Retina (tissue), 1 donor: ENCODE measurements at regions not wholly inside any gene's neighbourhood (a gene's known extent, or its start where the extent isn't known, plus 50 kb on each side); places are given as distances from the start of the nearest gene placed in this dataset.
A peak's percentile ranks its signal among the peaks of the same experiment; 100 is the strongest.

Experiments used
- DNase-seq: peaks from one replicate; pipeline ENCODE4 v3.0.0-alpha.2; 2016

DNA sequence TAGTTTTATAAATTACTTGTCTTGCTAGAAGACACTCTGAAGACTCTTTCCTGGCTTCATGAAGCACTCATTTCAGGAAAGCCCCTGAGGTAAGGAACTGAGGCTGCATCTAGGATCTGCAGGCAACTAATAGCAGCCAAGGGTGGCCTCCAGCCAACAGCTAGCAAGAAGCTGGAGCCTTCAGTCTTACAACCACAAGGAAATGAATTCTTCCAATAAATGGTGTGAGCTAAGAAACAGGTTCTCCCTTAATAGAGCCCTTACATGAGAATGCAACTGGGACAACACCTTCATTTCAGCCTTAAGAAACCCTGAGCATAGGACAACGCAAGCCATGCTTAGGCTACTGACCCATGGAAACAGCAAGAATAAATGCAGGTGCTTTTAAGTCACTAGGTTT, 254.6 kb upstream of the RBBP8 start:
- no peak for DNase-seq

DNA sequence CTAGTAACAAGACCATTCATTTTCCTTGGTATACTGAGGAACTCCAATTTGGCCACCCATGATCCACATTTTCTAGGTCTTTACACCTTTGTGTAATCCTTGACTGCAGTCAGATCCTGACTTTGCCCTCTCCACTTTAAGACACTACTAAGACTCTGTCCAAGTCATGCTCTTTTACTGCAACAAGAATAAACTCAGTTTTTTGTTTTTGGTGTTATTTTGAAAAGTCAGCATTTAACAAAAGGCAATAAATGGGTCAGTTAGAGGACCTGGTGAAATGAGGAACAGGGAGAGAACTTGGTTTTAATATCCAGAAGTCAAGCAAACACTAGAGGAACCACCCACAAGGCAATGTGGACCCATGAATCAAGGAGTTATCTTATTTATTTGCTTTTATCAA, 252.2 kb upstream of the RBBP8 start:
- DNase-seq: no peak

DNA sequence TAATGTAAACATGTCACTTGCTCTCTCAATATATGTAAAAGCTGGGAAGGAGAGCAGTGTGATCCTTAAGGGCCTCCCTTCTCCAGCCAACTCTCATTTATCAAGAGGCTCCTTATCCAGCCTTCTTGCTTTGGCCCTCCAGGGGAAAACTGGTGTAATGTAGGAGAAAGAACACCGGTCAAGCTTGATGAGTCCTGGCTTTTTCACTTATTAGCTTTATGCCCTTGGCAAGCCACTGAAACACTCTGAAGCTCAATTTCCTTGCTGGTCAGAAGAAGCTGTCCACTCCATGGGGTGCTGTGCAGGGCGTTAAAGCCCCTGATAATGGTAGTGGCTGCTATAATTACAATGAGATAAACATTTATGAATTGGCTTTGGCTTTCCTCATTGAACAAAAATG, 251.2 kb upstream of the RBBP8 start:
- no peak for DNase-seq

DNA sequence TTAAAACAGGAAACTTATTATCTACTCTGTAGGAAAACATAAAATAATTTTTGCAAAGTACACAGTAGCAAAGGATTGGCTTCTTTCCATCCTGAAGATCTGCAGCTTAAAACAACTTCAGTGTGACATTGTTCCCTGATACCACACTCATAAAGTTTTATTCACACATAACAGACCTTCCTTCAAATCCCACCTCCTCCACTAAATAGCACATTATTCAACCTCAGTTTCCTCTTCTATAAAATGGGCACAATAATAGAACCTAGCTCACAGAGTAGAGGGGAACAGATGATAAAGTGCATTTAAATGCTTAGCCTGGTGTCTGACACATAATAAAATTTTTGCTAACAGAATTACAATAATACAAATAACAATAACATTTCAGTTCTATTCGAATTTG, 250.4 kb upstream of the RBBP8 start:
- DNase-seq: no peak

DNA sequence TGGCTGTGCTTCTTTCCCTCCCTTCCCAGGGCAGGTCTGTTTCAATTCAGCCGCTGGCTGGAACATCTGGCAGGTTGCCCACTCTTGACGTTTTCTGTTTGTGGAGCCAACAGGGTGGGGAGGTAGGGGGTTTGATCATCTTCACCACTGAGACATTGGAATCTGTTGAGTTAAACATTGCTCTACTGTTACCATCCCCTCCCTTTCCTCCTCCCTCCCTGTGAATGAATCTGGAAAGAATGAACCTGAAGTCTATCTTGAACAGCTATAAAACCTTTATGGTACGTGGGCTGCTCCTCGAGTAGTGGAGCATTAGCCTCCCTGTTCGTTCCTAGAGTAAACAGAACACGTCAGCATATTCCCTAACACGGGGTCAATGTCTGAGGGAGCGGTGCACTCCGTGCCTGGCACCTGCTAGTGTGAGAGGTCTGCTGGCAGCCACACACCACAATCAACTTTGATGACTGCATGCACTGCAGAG, 249.9 kb upstream of the RBBP8 start:
- no peak for DNase-seq

DNA sequence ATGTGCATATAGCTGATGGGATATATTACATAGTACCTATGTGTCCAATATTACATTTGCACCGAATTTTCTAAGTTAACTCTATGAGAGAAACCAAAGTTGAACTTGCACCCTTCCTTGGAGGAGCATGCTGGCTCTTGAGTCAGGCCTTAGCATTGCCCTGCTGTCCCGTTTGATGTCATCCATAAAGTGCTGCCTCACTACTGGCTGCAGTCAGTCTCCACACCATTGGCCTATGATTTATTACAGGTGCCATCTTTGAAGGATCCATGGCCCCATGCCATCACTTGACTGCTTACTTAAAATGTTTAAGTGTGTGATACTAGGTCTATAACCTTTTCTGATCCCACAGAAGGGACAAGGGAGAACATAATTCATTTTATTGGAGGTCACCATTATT, 249.3 kb upstream of the RBBP8 start:
- no peak for DNase-seq

DNA sequence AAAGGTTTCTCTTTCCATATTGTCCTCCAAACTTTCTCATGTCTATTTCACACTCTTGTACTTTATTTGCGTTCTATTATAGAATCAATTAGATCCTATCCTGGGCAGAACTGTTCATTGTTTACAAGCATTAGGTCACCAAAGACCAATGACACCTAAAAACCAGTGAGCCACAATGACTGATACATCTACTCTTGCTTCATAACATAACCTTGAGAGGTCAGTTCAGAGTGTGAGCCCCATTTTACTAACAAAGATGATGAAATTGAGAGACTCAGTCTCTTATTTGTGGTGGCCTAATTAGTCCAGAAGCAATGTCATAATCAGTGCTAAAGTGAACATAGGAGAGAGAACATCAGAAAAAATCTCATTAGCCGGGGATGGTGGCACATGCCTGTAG, 248.9 kb upstream of the RBBP8 start:
- DNase-seq: no peak

DNA sequence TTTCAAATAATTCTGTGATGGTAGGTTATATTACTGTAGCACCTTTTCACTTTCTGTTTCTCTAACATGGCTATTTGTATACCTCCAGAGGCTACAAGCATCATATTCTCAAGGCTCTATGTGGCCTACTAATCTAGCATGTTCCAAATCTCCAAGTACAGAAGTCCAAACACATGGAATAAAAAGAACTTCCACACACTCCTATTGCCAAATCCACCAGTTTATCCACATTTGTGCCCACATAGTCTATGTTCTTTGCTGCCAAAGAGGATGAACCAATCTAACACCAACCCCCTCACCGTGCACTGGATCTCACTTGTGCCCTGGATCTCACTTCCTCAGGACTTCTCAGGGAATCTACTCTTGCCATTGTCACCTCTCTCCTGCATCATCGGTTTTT, 247.3 kb upstream of the RBBP8 start:
- no peak for DNase-seq

DNA sequence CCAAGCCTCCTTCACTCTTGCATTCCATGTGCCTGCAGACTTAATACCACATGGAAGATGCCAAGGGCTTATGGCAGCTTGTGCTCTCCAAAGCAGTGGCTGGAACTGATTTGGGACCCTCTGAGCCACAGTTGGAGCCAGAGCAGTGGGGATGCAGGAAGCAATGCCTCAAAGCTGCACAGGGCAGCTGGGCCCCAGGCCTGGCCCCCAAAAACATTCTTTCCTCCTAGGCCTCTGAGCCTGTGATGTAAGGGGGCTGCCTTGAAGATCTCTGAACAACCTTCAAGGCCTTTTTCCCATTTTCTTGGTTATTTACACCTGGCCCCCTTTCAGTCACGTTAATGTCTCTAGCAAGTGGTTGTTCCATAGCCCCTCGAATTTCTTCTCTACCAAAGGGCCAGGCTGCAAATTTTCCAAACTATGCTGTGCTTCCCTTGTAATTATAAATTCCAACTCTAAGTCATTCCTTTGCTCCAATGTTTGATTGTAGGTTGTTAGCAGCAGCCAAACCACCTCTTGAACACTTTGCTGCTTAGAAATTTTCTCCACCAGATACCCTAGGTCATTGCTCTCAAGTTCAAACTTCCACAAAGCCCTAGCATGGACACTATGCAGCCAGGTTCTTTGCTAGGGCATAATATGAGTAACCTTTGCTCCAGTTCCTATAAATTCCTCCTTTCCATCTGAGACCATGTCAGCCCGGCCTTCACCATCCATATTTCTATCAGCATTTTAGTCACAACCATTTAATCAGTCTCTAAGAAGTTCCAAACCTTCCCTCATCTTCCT, 245.0 kb upstream of the RBBP8 start:
- no peak for DNase-seq

DNA sequence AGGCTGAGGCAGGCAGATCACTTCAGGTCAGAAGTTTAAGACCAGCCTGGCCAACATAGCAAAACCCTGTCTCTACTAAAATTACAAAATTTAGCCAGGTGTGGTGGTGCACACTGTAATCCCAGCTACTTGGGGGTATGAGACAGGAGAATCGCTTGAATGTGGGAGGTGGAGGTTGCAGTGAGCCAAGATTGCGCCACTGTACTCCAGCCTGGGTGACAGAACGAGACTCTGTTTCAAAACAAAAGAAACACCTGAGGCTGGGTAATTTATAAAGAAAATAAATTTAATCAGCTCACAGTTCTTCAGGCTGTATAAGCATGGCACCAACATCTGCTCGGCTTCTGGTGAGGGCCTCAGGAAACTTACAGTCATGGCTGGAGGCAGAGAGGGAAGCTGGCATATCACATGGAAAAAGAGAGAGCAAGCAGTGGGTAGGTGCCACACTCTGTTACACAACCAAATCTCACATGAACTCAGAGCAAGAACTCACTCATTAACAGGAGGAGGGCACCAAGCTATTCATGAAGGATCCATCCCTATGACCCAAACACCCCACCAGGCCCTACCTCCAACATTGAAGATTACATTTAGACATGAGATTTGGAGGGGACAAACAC, 244.1 kb upstream of the RBBP8 start:
- no peak for DNase-seq

DNA sequence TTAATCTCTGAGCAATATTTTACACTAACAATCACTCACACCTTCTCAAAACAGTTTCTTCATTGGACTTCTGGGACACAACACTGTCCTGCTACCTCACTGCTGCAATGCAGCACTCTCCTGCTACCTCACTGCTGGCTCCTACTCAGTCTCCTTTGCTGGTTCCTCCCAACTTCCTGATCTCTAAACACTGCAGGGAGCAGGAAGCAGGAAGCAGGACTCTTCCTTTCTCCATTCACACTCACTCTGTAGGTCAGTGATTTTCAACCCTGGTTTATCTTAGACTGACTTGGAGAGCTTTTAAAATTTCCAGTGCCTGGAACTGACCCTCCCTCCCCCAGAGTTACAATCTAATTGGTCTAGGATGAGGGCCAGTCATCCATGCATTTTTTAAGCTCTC, 243.4 kb upstream of the RBBP8 start:
- DNase-seq: no peak

DNA sequence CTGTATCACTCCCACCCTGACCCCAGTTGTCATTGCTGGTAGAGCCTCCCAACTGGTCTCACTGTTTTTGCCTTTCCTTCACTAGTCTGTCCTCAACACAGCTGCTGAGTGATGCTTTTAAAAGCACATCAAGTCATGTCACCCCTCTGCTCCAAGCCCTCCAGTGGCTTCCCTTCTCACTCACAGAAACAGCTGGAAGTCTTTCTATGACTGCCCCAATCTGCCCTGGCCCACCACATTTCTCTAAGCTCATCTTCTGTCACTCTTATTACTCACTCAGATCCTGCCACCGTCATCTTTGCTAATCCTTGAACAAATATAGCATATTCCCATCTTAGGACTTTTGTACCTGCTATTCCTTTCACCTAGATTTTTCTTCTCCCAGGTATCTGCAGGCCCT, 242.6 kb upstream of the RBBP8 start:
- DNase-seq: no peak

DNA sequence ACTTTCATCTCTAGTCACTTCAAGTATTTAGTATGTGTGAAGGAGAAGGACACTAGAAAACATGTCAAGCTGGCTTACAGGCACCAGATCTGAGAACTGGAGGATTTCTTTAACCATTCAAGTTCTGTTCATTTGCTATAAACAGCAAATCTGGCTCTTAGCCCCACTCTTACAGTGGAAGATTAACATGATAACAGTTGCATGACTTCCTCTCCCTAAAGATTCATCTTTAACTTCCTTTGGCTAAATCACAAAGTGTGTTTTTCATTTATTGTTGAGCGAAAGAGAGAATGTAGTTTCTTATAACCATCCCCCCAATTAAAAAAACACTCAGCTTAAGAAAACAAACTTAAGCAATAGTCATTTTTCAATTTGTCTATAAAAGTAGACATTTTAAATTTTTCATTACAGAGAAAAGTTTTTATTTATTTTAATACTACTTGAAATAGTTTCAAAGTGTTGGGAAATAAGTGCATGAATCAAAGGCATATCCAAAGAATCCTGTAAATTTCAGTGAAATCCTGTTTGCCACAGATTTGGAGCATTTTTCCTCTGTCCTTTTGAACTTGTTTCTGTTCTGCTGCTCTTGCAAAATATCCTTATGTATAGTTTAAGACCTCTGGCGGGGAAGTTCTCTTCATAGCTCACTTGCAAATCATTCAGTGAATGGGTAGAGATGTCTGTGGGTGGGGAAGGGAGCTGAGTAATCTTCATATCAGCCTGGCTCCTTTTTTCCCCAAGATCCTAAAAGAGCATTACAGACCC, 241.0 kb upstream of the RBBP8 start:
- DNase-seq: no peak

DNA sequence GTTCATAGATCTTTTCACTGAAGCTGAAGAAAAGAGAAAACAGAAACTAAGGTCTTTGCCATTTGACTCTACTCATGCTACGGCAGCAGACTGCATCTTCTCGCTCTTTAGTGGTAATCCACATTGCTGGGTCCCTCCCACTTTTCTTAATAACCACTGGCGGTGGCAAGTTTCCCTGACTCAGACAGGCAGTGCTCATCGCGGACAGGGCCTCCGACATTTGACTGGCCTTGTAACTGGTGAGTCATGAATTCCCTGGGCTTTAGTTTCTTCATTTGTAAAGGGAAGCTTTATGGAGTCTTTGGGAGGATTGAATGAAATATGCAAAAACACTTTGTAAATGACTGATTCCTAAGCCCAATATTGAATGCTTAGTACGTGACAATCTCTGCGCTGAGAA, 238.2 kb upstream of the RBBP8 start:
- no peak for DNase-seq

DNA sequence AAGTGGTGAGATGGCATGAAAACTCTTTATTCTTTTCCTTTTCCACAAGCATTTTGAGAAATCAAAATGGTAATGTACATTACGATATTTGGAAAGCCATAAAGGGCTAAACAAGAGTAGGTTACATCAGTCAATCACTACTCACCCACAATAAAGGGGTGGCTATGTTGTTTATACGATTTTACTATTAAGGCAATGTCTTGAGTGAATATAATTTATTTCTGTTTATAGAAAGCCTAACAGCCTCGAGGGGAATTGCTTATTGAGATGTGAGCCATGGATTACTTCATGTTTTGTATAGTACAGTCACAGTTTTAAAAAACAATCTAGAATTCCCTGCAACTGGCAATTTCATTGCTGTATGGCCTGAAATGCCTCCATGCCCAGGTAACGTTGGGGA, 237.5 kb upstream of the RBBP8 start:
- no peak for DNase-seq

DNA sequence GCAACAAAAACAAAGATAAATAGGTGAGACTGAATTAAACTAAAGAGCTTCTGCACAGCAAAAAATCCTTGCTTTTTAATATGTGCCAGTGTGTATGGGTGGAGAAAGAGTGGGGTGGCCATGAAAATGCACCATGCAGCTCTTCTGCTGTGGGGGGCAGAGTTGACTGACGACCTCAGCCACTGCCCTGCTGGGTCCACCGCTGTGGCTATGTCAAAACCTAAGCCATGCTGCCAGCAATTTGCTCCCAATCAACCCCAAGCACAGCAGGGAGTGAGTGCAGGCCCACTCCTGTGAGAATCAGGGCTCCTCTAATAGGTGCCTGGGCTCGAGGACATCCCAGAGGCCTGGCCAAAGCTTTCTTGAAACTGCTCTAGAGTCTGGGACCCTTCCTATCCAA, 235.6 kb upstream of the RBBP8 start:
- no peak for DNase-seq

DNA sequence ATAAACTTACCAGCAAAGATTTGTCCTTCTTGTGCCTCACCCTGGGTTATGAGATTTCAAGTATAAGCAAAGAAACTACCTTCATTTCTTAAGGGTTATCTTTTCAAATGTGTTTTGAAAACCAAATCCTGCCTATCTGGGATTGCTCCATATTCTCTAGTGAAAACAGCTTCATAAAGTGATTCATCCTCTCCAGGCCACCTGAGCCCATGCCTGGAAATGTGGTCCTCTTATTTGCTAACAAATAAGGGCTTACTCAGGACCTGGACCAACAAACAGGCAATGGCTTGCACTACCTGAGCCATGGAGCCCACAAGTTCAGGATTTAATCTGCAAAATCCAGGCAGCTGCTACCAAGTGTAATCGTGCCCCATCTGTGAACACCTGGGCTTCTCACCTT, 234.4 kb upstream of the RBBP8 start:
- no peak for DNase-seq

DNA sequence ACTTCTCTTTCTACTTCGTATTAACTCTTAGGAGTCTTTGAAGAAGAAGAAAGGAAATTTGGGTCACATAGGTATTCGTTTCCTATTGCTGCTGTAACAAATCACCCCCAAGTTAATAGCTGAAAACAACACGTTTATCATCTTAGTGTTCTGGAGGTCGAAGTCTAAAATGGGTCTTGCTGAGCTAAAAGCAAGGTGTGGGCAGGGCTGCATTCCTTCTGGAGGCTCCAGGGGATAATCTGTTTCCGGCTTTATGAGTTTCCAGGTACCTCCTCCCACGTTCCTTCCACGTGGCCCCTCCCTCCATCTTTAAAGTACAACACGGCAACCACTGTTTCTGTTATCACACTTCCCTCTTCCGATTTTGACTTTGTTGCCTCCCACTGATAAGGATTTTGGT, 233.5 kb upstream of the RBBP8 start:
- no peak for DNase-seq

DNA sequence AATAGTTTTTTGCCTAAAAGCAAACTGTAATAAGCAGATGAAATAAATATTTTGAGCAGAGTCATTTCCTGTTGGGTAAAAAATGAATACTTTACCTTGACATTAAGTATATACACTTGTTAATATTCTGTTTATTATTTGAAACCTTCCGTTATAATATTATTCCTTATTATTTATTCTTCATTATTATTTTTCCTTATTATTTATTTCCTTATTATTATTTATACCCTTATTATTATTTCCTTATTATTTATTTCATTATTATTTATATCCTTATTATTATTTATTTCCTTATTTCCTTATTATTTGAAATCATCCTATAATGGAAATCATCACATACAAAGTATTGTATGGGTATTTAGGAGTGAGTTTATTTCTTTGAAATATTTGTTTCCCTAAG, 232.2 kb upstream of the RBBP8 start:
- DNase-seq: no peak

DNA sequence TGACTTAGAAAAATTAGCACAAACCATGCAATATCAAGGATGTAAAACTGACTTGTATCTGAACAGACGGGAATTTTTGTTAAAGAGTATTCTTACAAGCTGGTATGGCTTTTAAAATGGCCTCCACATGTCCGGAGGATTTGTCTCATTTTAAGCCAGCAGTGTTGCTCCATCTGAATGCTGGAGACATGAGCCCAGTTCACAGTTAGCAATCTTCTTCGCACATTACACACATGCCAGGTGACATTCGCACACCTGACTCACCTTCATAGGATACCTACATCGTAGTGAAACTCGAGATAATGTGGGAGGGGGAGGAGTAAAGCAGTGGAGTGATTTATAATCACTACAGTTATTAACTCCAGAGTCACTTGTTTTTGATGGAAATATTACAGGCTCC, 231.8 kb upstream of the RBBP8 start:
- no peak for DNase-seq

DNA sequence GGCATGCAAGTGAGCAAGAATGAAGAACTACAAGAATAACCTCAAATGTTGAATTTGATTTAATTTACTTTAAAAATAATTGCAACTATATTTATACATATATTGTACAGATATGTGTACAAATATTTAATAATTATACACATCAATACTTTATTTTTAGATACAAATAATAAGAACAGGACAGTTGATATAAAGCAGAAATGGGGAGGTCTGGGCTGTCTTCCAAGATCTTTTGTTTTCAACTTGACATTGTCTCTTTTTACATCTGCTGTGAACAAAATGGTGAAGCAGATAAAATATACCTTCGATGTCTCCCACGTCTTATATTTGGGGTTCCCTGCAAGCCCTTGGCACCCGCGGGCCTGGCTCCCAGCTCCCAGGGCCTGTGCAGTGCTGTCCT, 231.3 kb upstream of the RBBP8 start:
- no peak for DNase-seq

DNA sequence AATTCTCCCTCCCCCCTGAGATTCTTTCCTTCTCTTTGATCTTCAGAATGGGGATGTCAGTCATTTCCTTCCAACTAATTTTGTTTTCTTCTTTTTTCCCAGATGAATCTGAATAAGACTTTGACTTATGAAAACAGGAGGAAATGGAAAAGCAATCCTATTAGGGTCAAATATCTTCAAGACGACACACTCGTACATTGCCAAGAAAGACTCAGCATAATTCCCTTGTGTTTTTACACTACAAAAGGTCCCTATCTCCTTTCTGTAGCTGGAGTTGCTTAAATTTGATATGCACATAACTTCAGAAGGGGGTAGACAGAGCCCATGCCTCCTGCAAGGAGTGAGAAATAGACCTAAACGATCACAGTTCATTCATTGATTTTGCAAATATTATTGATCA, 230.3 kb upstream of the RBBP8 start:
- DNase-seq: no peak

DNA sequence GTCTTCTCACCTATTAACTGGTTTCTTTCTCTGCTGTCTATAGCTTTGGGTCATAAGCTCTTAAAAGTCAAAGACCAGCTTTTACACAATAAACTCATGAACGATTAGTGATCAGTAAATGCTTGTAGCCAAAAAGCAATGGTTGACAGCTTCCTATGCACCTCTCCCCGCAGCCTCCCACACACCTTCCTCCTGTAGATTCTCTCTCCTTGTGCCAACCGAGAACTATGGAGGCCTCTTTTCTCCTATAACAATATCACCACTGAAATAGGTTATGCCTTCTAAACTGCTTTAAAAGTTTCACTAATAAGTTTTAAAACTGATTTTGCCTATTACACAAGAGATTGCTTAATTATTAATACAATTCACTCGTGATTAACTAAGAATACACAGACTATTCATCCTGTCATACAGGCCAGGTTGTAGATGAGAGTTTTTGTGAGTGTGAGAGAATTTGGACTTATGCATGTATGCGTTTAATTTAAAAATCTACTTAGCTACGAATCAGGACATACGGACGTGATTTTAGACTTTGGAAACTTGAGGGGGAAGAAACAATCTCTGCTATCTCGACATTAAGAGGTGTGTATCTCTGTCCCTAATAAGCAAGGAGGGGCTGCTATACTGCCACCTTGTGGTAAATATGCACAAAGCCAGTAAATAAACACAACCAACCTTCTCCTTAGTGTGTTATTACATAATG, 229.1 kb upstream of the RBBP8 start:
- DNase-seq: peak; percentile 3

DNA sequence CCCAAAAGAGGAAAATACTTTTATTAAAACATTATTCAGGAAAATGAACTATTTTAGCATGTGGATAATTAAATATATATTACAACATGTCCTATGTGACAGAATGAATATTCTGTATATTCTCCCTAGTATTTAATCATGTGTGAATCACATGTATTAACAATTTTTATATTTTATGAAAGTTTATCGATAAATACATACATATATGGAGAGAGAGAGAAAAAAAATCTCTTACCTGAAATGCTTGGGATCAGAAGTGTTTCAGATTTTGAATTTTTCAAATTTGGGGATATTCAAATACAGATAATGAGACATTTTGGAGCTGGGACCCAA, 228.6 kb upstream of the RBBP8 start:
- DNase-seq: no peak
